GM03348 (cell line): ENCODE measurements at regions not wholly inside any gene's neighbourhood (a gene's known extent, or its start where the extent isn't known, plus 50 kb on each side); places are given as distances from the start of the nearest gene placed in this dataset.
"Not testable (repeated sequence)": the region's sequence is repeated elsewhere in the genome, so short reads cannot be mapped to it uniquely, and the experiment has no call there.

Source experiments
- DNase-seq: peaks from one replicate; pipeline ENCODE4 v3.0.0; 2012; ENCODE audit warnings: low spot score

DNA sequence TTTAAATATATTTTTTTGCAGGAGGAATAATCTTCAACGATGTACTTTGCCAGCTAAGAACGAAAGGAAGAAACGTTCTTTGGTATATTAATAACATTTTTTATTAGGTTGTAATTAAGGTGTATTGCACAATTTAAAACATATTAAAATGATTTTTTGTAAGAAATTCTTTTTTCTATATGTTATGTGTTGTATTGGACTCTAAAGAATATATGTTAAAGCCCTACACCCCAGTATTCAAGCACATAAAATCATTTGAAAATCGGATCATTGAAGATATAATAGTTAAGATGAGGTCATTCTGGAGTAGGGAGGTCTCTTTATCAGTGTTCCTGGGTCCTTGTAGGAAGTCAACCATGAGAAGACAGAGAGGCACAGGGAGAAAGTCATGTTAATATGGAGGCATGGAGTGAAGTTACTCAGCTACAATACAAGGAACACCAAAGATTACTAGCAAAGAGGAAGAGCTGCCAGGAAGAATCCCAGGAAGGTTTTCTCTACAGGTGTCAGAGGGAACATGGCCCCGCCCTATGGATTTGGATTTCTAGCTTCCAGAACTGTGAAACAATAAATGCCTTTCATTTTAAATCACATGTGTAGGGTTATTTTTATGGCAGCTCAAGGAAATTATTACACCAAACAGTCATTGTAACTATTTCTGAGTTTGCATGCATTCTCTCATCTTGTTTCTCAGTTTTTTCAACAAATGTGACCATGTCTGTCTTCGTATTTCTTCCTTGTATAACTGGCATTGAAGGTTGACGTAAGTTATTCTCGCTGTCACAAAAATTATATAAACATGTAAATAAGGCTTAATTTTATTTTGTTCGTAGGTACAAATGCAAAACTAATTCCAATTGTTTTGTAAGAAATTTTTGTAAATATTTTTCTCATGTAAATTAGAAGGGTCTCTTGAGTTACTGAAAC is 75.4 kb upstream of the VPREB1 start:
- no peak for DNase-seq

DNA sequence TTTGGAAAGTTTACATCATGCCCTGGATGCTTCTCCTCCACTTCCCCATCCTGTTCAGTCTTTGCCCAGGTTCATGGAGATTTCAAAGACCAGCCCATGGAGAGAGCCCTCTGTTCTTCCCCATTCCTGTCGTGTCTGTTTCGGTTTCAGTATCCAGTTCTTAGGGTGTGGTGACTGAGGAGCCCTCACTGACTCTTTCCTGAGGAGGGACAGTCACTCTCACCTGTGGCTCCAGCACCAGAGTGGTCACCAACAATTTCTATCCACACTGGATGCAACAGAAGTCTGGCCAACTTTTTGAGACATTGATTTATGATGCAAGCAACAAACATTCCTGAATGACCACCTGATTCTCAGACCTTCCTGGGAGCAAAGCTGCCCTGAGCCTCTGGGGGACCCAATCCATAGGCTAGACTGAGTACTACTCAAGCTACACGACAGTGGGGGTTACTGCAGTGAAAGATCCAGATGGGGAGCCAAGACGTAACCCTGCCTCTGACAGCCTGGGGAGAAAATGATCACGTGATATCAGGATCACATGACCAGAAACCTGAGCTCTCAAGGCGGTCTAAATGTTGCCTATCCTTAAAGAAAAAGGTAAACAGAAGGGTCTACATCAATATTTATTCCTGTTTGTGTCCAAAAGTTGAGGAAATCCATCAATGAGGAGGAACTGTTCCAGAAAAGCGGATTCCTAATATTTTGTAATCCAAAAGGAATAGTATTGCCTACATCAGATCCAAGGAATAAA is 76.2 kb upstream of the VPREB1 start:
- no peak for DNase-seq

DNA sequence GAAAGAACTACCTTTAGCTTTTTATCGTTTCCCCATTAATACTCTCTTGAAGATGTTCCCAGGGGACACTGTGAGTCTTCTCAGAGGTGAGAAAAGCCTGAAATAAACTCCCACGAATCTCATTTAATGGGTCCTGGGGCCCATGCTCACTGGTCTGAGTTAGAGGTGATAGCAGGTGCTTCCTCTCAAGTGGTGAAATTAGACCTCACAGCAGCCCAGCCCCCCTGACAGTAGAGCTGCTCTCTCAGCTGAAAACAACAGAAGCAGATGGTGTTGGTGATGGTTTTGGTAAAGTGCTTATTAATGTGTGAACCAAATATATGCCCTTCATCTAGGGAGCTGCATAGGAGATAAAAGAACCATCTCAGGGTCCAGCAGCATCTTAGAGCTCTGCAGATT is 76.8 kb upstream of the VPREB1 start:
- DNase-seq, result no peak

DNA sequence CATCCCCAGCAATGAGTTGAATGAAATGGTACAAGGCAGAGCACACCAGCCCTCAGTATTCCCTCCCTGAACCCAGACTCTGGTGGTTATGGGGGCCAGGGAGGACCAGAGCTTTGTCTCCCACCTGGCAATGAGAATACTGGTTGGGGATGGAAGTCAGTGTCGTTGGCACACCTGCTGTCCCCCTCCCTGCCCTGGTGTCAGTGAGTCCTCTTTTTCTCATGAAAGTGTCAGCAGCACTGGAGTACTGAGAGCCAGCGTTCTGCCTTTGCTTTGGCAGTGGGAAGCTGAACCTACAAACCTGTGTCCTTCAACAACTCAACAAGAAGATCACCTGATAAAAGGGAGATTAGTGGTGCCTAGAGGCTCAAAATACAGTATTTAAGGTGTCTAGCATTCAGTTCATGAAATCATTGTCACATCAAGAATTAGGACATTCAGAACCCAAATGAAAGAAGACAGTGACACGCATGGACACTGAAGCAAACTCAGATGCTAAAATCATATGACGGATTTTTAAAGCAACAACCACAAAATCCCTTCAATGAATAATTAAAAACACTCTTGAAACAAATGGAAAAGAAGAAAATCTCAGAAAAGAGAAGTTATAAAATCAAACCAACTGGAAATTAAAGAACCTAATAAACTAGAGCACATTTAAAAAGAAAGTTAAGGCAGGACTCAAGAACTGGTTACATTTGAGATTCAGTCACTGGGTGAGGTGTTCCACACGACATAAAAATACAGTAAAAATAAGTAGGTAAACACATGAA is 77.5 kb upstream of the VPREB1 start:
- no peak for DNase-seq

DNA sequence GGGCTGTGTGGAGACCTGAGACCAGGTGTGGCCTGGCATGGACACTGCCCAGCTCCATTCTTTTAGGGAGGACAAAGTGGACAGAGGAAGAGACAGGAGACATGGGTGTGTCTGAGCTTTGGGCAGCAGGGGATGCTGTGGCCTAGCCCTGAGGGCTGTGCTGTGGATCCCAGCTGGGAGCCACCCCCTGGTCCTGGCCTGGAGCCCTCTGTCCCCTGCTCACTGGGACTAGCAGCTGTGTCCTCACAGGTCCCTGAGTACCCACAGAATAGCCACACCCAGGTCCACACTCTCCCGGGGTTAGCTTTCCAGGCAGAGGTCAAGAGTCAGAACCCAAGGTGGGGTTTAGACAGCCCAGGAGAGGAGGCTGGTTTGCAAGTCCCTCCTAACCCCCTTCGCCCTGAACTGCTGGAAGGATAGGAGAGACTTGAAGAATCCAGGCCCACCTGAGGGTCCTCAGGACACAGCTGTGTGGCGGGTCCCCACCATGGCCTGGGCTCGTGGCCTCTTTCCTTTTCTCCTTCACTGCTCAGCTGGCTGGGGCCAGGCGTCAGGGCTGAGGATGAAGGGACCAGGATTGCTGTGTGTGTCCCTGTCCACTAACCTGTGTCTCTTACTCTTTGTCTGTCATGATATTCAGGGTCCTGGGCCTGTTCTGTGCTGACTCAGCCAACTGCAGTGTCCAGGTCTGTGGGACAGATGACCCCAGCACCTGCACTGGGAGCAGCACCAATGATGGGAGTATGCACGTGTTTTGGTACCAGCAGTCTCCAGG is 78.5 kb upstream of the VPREB1 start:
- DNase-seq, result no peak

DNA sequence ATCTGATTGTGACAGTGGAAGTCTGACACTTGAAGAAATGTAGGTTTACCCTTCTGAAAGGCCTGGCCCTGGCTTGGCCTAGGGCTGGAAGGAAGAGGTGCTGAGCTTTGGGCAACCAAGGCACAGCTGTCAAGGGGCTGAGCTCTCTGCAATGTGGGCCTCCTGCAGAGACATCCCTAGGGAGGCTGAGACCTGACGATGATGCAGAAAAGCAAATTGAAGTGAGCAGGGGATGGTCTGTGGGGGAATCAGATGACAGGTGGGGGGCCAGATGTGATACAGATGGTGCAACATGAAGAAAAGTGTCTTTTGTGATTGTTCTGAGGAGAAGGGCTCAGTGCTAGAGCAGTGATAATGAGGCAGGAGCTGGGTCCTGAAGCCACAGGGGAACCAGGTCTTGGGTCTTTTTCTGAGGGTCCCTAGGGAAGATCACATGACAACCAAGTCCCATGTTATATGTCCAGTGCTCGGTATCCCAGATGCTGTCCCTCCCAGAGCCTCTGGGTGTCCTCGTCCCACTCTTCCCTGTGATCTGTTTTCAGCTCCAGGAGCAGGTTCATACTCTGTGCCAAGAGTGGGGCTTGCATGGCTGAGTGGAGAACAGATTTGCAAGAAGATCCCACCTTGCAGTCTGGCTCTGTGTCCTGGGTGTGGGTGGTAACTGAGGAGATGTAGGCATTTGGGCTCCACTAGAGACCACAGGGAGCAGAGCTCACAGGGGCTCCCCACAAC is 79.9 kb upstream of the VPREB1 start:
- DNase-seq, result peak; percentile 32

DNA sequence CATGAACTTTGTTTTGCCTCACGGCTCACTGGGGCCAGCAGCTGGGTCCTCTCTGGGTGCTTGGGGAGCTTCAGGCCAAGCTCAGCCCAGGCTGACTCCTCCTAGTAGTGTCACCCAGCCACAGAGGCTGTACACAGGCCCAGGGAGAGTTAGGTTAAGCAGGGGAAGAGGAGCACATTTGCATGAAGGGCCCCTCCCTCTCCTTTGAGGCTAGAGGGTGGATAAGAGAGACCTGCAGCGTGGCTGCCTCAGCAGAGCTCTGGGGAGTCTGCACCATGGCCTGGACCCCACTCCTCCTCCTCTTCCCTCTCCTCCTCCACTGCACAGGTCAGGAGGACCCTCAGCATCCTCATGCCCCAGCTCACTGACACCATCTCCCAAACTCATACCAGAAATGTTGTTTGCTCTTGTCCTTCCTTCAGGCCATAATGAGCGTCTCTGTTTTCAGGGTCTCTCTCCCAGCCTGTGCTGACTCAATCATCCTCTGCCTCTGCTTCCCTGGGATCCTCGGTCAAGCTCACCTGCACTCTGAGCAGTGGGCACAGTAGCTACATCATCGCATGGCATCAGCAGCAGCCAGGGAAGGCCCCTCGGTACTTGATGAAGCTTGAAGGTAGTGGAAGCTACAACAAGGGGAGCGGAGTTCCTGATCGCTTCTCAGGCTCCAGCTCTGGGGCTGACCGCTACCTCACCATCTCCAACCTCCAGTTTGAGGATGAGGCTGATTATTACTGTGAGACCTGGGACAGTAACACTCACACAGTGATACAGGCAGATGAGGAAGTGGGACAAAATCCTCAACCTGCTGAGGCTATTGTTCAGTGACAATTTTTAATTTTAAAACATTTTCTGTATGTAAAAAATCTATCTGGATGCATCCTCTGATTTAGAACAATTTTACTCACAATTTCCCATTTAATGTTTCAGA is 82.4 kb upstream of the VPREB1 start:
- no peak for DNase-seq

DNA sequence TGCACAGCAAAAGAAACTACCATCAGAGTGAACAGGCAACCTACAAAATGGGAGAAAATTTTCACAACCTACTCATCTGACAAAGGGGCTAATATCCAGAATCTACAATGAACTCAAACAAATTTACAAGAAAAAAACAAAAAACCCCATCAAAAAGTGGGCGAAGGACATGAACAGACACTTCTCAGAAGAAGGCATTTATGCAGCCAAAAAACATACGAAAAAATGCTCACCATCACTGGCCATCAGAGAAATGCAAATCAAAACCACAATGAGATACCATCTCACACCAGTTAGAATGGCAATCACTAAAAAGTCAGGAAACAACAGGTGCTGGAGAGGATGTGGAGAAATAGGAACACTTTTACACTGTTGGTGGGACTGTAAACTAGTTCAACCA is 83.8 kb upstream of the VPREB1 start:
- DNase-seq, result not testable (repeated sequence)

DNA sequence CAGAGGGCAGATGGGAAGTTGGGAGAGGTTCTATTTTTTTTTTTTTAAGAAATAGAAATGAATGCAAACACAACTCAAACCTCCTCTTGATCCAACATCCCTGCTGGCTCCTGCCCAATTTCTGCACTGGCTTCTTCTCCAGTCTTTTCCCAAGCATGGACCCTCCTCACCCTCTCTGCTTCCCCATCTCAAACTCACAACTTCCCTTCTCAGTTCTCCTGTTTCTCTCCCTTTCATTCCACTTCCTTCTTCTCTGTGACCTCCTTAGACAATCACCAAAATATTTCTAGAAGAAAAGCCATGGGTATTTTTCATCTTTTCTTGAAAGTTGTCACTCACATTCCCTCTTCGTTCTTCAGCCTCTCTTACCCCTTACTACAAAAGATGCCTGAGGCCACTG is 85.2 kb upstream of the VPREB1 start:
- DNase-seq, result no peak

DNA sequence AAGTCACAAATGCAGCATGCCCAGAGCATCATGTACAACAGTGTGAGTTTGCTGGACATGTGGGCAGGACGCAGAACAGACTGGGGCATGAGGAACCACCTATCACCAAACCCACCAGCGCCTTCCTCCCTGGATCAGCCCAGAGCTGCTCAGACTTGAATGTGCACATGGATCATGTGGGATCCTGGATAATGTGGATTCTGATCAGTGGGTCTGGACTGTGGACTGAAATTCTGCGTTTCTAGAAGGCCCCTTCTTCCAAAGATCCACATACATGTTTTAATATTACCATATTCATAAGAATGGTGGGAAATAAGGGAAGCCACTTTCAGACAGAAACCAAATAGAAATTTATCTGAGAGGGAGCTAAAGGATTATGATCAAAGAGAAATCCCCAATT is 85.6 kb upstream of the VPREB1 start:
- DNase-seq, result no peak

DNA sequence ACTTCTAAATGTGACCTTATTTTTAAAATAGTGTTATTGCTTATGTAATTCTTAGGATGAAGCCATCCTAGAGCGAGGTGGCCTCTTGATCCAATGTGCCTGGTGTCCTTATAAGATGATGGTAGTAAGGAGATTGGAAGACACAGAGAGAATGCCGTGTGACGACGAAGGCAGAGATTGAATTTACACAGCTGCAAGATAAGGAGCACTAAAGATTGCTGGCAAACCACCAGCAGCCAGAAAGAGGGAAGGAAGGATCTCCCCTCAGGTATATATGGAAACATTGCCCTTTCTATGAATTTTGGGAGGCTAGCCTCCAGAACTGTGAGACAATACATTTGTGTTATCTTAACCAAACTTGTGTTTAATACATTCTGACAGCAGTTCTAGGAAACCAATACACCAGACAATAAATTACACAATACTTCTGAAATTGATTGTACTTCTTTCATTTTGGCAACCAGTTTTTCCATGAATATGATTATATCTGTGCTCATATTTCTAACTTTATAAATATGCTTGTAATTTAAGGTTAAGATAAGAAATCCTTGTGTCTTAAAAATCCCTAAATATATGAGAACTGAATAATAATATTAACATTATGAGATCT is 86.3 kb upstream of the VPREB1 start:
- no peak for DNase-seq

DNA sequence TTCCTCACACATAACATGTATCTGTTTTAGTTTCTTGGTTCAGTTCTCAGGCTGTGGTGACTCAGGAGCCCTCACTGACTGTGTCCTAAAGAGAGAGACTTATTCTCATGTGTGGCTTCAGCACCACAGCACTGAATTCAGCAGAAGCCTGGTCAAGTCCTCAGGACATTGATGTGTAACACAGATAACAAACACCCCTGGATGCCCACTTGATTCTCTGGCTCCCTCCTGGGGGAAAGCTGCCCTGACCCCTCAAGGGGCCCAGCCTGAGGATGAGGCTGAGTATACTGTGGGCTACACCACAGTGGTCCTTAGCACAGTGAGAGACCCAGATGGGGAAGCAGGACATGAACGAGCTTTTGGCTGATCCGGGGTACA is 87.2 kb upstream of the VPREB1 start:
- no peak for DNase-seq

DNA sequence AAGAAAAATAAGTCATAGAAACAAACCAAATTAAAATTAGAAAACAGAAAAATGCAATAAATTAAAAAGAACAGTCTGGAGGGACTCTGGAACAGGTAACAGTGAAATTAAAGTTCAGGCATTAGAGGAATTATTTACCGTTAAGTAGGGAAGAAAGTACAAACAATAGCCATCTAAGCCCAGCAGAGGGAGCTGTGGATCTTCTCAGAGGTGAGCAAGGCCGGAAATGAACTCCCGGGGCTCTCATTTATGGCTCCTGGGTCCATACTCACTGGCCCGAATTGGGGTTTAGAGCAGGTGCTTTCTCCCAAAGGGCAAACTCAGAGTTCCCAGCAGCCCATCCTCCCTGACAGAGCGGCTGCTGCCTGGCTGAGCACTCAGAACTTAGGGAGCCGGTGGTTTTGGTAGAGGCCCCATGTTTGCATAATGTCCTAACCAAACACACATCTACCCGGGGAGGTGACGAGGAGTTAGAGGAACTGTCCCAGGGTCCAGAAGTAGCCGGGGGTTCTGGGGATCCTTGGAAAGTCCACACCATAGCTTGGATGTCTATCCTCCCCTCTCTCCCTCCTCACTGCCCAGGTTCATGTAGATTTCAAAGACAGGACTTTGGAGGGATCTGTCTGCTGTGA is 87.8 kb upstream of the VPREB1 start:
- DNase-seq, result peak; percentile 79

DNA sequence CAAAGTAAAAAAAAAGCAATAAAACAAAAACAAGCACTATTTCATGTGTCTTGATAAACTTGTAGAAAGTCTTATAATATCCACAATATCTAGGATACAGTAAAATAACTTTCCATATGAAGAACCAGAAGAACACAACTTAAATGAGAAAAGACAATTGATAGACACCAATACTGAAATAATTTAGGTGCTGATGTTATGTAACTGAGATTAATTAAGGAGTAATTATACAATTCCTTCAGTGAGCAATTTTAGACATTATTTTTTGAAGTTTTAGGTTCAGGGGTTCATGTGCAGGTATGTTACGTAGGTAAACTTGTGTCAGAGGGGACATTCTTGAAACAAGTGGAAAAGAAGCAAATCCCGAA is 88.3 kb upstream of the VPREB1 start:
- no peak for DNase-seq

DNA sequence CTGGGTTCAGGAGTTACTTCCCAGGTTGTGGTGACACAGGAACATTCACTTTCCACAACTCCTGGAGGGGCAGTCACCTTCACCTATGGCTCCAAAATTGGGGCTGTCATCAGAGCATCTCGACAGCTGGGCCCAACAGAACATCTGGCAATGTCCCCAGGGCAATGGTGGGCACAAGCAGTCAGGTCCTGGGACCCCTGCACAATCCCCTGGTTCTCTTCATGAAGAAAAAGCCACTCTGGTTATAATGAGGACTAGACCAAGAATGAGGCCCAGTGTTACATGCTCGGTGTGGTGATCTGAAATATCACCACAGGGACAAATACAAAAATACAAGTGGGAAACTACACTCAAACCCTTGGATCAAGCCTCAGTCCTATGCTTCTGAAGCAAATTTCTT is 89.0 kb upstream of the VPREB1 start:
- no peak for DNase-seq

DNA sequence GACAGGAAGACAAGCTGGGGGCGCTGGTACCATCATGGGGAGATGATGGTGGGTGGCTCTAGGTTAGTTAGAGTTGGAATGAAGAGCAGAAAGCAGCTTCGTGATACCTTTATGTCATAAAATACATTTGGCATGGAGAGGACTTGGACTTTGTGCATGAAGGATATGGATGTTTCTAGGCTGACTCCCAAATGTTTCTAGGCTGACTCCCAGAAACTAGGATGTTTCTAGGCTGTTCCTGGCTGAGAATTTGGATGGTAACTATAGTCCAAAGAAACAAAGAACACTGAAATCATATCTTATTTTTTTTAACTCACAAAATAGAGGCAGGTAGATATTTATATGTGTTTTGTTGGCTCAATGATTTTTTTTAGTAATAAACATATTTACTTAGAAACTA is 89.4 kb upstream of the VPREB1 start:
- no peak for DNase-seq

DNA sequence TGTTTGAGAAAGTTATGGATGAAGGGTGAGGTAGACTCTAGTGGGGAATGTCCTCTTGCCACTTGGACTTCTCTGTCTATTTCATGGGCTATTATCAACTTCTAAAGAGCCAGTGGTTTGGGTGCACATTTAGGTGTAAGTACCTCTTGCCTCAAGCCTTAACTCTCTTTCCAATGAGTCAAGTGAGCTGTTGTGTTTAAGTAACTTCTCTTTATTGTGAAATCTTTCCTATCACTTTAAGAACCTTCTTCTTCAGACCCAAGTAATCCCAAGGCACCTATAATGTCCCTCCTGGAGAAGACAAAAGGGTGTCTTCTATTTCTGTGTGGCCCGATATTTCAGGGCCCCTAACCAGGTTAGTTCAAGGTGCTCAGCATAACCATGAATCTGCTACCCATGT is 90.5 kb upstream of the VPREB1 start:
- no peak for DNase-seq

DNA sequence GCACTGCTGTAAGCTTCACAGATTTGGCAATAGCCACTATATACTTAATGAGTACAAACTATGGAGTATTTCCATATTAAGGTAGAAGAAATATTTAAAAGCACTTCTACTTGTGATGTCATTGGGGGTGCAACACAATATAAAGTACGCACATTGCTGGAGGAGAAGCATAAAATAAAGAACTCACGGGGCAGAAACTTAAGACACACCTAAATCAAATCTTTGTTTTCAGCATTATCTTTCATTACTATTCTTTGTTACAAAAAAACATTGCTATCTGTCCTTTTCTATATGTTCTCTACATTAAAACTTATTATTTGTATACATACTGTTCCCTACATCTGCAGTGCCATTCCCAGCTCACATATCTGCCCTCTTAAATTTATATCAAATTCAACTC is 93.3 kb upstream of the VPREB1 start:
- DNase-seq, result no peak

DNA sequence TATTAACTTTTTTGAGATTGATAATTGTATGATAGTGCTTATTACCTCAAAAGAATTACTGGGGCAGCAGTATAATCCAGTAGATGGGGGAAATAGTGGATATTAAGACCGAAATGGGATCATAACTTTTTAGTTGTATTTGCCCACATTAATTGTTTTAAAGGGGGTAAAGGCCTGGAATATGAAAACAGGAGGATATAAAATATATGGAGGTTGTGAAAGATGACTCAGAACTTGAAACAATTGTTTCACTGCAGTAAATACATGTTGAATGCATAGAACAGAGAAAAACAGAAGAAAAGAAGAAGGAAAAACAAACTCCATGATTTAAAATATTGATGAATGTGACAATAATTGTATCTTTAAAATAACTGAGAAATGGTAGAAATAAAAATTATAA is 94.1 kb upstream of the VPREB1 start:
- DNase-seq, result no peak
